K562 (cell line): ENCODE measurements at regions not wholly inside any gene's neighbourhood (a gene's known extent, or its start where the extent isn't known, plus 50 kb on each side); places are given as distances from the start of the nearest gene placed in this dataset.

ENCODE experiments used
- ATAC-seq: fragments of 200-7000 bp; cut with Tn5 transposase; 3 replicates; pipeline ENCODE4 v1.9.1; 2020; ENCODE audit warnings: moderate library complexity
- BruUV-seq: library from RNA; stranded (reverse); fragments of 400-500 nt; replicated peaks from 2 replicates; lab custom pipeline; 2021; lab: Mats Ljungman, UMichigan
- CTCF ChIA-PET: fragments of 300-600 bp; formaldehyde crosslinking; extraction: SDS; loops from one replicate; lab custom pipeline; 2021; ENCODE audit warnings: low intra/inter-chr PET ratio; lab: Yijun Ruan, JAX
- POLR2A ChIA-PET: fragments of 300-600, 350-650 bp; sonication (Branson Sonifier 250); formaldehyde crosslinking; extraction: SDS; loops from one replicate; lab custom pipeline; 2021; ENCODE audit warnings: antibody characterized with exemption, inconsistent platforms; lab: Yijun Ruan, JAX
- DNase-seq, 4 experiments: peaks; one replicate each; pipeline versions ENCODE4 v3.0.0 to v3.0.0-alpha.2; 2011 to 2018; ENCODE audit warnings: low spot score in 3 of 4, mixed read lengths in 3 of 4; ENCODE audit errors: extremely low read depth in 1 of 4
- FAIRE-seq: peaks from 2 replicates; lab custom pipeline; 2011; peaks lifted over from hg19 to GRCh38; lab: Jason Lieb, UNC
- H2AFZ ChIP-seq: 2 replicates; pipeline ENCODE4 v1.6.0; 2011; ENCODE audit warnings: low read depth, low read length, control low read depth, inconsistent platforms
- H3K27ac ChIP-seq: fragments of 200-600 bp; 3 replicates; pipeline ENCODE4 v1.8.0; 2011; ENCODE audit warnings: low read depth, mild to moderate bottlenecking, control low read depth, inconsistent platforms, low read length, moderate library complexity, mixed read lengths; ENCODE audit errors: extremely low read depth
- H3K27me3 ChIP-seq, 2 experiments: fragments of 300-600 bp in 1 of 2; 2 replicates in 1 of 2; 3 replicates in 1 of 2; pipeline versions ENCODE4 v1.6.0 to v1.8.0; 2011; ENCODE audit warnings: inconsistent platforms in 2 of 2, low read length in 2 of 2, mild to moderate bottlenecking in 1 of 2, mixed read lengths in 1 of 2, moderate library complexity in 1 of 2; ENCODE audit not compliant: control insufficient read depth in 2 of 2, insufficient read depth in 2 of 2
- H3K36me3 ChIP-seq: fragments of 300-600 bp; 3 replicates; pipeline ENCODE4 v1.8.0; 2011; ENCODE audit warnings: mild to moderate bottlenecking, low read length, inconsistent platforms; ENCODE audit not compliant: control insufficient read depth, insufficient read depth
- H3K4me1 ChIP-seq, 2 experiments: fragments of 200-600 bp in 1 of 2; replicated peaks in 1 of 2; 2 replicates in 1 of 2; 3 replicates in 1 of 2; pipeline versions ENCODE4 v1.5.1 to v1.8.0; 2011; ENCODE audit warnings: inconsistent platforms in 2 of 2, low read length in 2 of 2, mild to moderate bottlenecking in 1 of 2, mixed read lengths in 1 of 2, moderate library complexity in 1 of 2; ENCODE audit not compliant: control insufficient read depth in 2 of 2, insufficient read depth in 2 of 2
- H3K4me2 ChIP-seq: 2 replicates; pipeline ENCODE4 v1.6.1; 2011; ENCODE audit warnings: low read length, control low read depth, inconsistent platforms, mixed read lengths; ENCODE audit not compliant: insufficient read depth
- H3K4me3 ChIP-seq: fragments of 200-600 bp; sonication (generic), shearing (Covaris generic); 2 replicates; pipeline ENCODE4 v1.5.1; 2016; ENCODE audit warnings: control low read depth, inconsistent platforms
- H3K79me2 ChIP-seq: fragments of 200-600 bp; 3 replicates; pipeline ENCODE4 v1.8.0; 2011; ENCODE audit warnings: low read length, inconsistent platforms; ENCODE audit not compliant: control insufficient read depth, insufficient read depth
- H3K9ac ChIP-seq, 2 experiments: 2 replicates each; pipeline versions ENCODE4 v1.6.0 to v1.6.1; 2011; ENCODE audit warnings: low read depth in 2 of 2, low read length in 2 of 2, control low read depth in 1 of 2, inconsistent platforms in 1 of 2, mild to moderate bottlenecking in 1 of 2, mixed read lengths in 1 of 2; ENCODE audit not compliant: insufficient read depth in 1 of 2
- H3K9me1 ChIP-seq: one replicate; pipeline ENCODE4 v1.6.0; 2011; ENCODE audit warnings: inconsistent platforms, mild to moderate bottlenecking, low read length, moderate library complexity; ENCODE audit not compliant: control insufficient read depth, insufficient read depth
- H3K9me3 ChIP-seq: replicated peaks from 2 replicates; pipeline ENCODE4 v1.5.1; 2011; ENCODE audit warnings: low read depth, low read length, inconsistent platforms; ENCODE audit not compliant: control insufficient read depth, insufficient read depth
- H4K20me1 ChIP-seq: replicated peaks from 2 replicates; pipeline ENCODE4 v1.6.1; 2011; ENCODE audit warnings: low read length, inconsistent platforms, mixed read lengths; ENCODE audit not compliant: control insufficient read depth, insufficient read depth
- BMI1 ChIP-seq: fragments of 150-350 bp; IDR thresholded peaks from 2 replicates; pipeline ENCODE4 v1.6.1; 2014; ENCODE audit warnings: low read length
- CTCFL ChIP-seq: IDR thresholded peaks from 2 replicates; pipeline ENCODE4 v1.6.1; 2011; ENCODE audit warnings: borderline replicate concordance, low read depth, mild to moderate bottlenecking, moderate library complexity, low read length; ENCODE audit not compliant: insufficient read depth, poor library complexity, severe bottlenecking
- DIDO1 ChIP-seq: fragments of 450-650 bp; IDR thresholded peaks from 2 replicates; pipeline ENCODE4 v1.6.1; 2016; ENCODE audit warnings: low read depth, missing biosample characterization, missing genetic modification characterization
- GABPA ChIP-seq: fragments of 200-800 bp; sonication (Bioruptor generic); conservative IDR thresholded peaks from 2 replicates; pipeline ENCODE4 v1.6.1; 2016; ENCODE audit warnings: low read depth, missing genetic modification characterization, missing compliant biosample characterization
- MNT ChIP-seq, 2 experiments: fragments of 450-650 bp; conservative IDR thresholded peaks; 2 replicates each; pipeline ENCODE4 v1.6.1; 2017; ENCODE audit warnings: mild to moderate bottlenecking in 2 of 2, moderate library complexity in 2 of 2
- PRMT5 ChIP-seq: sonication (generic); formaldehyde crosslinking; IDR thresholded peaks from 2 replicates; pipeline ENCODE4 v1.5.0; 2020; ENCODE audit warnings: missing genetic modification reagents
- SRSF9 ChIP-seq: fragments of 200-400 bp; formaldehyde crosslinking; IDR thresholded peaks from 2 replicates; pipeline ENCODE4 v1.6.1; 2017; ENCODE audit warnings: low read depth, low read length, borderline replicate concordance
- TGIF2 ChIP-seq: sonication (generic); formaldehyde crosslinking; IDR thresholded peaks from 2 replicates; pipeline ENCODE4 v1.8.1; 2022; ENCODE audit warnings: mild to moderate bottlenecking, missing genetic modification reagents, moderate library complexity
- ZBTB12 ChIP-seq: fragments of 250-450 bp; sonication (Bioruptor Pico); IDR thresholded peaks from 2 replicates; pipeline ENCODE4 v1.4.0; 2020
- ZNF217 ChIP-seq: sonication (generic); formaldehyde crosslinking; IDR thresholded peaks from 2 replicates; pipeline ENCODE4 v1.8.0; 2022; ENCODE audit warnings: mild to moderate bottlenecking, missing genetic modification reagents
- WGBS: fragments of 100-300 bp; shearing (Covaris generic); methylation state at CpG from one replicate; pipeline ENCODE4 v1.1.6; 2016; ENCODE audit warnings: low coverage, mixed read lengths; ENCODE audit not compliant: insufficient coverage; ENCODE audit errors: missing lambda C conversion rate; 5-methylcytosine and 5-hydroxymethylcytosine counted together
- in situ Hi-C: fragments of 300-500 bp; cut with MboI; formaldehyde crosslinking; loops from 4 replicates; pipeline ENCODE4 v1.15.0; 2018; ENCODE audit warnings: inconsistent platforms, mixed read lengths
- intact Hi-C: fragments of 100-400 bp; cut with micrococcal nuclease; formaldehyde crosslinking; loops from 2 replicates; pipeline ENCODE4 v1.14.2; 2022

GRCh38 chr11:87518266-87518665, 480.5 kb downstream of the TMEM135 start:
- Histone ChIP-seq H3K27ac (no peak overlapping the region), H3K9me1 (no peaks in the 10 kb centered on the region), H4K20me1 (no peaks in the 10 kb centered on the region), H3K4me2 (no peak overlapping the region), H3K9me3 (0 out of 2 replicates have a peak, but pooled peaks cover 1% of the 10 kb centered on the region), H3K36me3 (no peaks in the 10 kb centered on the region), H2AFZ (no peak overlapping the region), H3K27me3 (no peaks in the 10 kb centered on the region), H3K4me3 (no peak overlapping the region), H3K4me1 (no peaks in the 10 kb centered on the region), H3K79me2 (no peaks in the 10 kb centered on the region), H3K9ac (no peak overlapping the region)
- intact Hi-C loops (no loop called here), in situ Hi-C loops (no loop called here)
- BruUV-seq, result no TSS peak
- no peak for FAIRE-seq
- DNase-seq, result no peak
- ChIA-PET POLR2A (no interaction called here), CTCF (no interaction called here)
- no peak for ATAC-seq
- TF ChIP-seq BMI1, result no peak
- no CpG with 5 or more reads among the region's 1 CpG for WGBS

- ATAC-seq (no peak), FAIRE-seq (no peak), DNase-seq (no peak)
- no TSS peak for BruUV-seq
- Histone ChIP-seq H3K4me1 (no peaks in the 10 kb centered on the region), H3K36me3 (no peaks in the 10 kb centered on the region), H3K9me1 (no peaks in the 10 kb centered on the region), H3K27ac (no peak overlapping the region), H2AFZ (no peak overlapping the region), H3K9me3 (0 out of 2 replicates have a peak, but pooled peaks cover 1% of the 10 kb centered on the region), H3K4me2 (no peak overlapping the region), H4K20me1 (no peaks in the 10 kb centered on the region), H3K9ac (no peak overlapping the region), H3K4me3 (no peak overlapping the region), H3K79me2 (no peaks in the 10 kb centered on the region), H3K27me3 (no peaks in the 10 kb centered on the region)
- TF ChIP-seq ZBTB12 (CRISPR knock-in tag) (no peak), CTCFL (no peak), ZNF217 (CRISPR knock-in tag) (no peak), GABPA (tag) (no peak), SRSF9 (no peak), MNT (conservative IDR thresholded peaks at IDR 0.05) (no peak), PRMT5 (no peak), DIDO1 (no peak), TGIF2 (CRISPR knock-in tag) (no peak)
- ChIA-PET POLR2A (interaction anchor here (1.2 kb wide), 1 partner anchor 9 kb away, joined by 3 read pairs; no protein-coding TSS in a partner anchor), CTCF (no interaction called here)
- intact Hi-C loops (no loop called here), in situ Hi-C loops (no loop called here)
Measured at GRCh38 chr11:87517351-87517750, 479.6 kb downstream of the TMEM135 start.
